OCI-LY1 (cell line): ENCODE measurements at regions not wholly inside any gene's neighbourhood (a gene's known extent, or its start where the extent isn't known, plus 50 kb on each side); places are given as distances from the start of the nearest gene placed in this dataset.

Source experiments
- EZH2 ChIP-seq: fragments of 200-600 bp; sonication (generic), shearing (Covaris generic); IDR thresholded peaks from 2 replicates; pipeline ENCODE4 v1.8.0; 2017; ENCODE audit warnings: borderline replicate concordance, mixed run types, mild to moderate bottlenecking, antibody characterized with exemption, low read length, moderate library complexity, mixed read lengths
- TF ChIP-seq, protein P1 (sequence below): fragments of 200-600 bp; sonication (generic), shearing (Covaris generic); IDR thresholded peaks from 2 replicates; pipeline ENCODE4 v1.5.1; 2017; ENCODE audit warnings: mild to moderate bottlenecking, antibody characterized with exemption, low read length, moderate library complexity, mixed read lengths

DNA sequence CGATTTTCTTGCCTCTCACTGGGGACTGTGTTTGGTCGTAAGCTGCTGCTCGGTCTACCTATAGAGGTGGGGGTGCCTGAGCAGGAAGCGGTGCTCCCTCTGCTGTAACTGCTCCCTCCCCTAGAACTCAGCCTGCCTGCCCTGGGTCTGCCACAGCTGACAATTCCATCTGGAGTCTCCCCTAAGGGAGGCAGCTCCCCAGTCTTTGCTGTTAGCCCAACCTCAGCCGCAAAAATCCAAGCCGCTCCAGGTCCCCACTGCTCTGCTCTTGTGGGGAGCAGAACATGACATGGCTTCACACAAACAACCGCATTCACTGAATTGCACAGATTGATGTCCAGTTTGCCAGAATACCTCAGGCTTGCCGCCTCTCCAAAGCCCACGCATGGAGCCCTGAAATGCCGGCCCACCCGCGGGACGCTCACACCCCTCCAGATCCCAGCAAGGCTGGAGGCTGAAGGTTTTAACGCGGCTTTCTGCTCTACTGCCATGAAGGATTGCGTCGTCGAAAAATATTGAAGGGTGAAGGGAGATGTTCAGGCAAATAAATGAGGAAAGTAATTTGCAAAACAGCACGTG is 221.5 kb upstream of the FOXF1 start:
- TF ChIP-seq, protein P1, sequence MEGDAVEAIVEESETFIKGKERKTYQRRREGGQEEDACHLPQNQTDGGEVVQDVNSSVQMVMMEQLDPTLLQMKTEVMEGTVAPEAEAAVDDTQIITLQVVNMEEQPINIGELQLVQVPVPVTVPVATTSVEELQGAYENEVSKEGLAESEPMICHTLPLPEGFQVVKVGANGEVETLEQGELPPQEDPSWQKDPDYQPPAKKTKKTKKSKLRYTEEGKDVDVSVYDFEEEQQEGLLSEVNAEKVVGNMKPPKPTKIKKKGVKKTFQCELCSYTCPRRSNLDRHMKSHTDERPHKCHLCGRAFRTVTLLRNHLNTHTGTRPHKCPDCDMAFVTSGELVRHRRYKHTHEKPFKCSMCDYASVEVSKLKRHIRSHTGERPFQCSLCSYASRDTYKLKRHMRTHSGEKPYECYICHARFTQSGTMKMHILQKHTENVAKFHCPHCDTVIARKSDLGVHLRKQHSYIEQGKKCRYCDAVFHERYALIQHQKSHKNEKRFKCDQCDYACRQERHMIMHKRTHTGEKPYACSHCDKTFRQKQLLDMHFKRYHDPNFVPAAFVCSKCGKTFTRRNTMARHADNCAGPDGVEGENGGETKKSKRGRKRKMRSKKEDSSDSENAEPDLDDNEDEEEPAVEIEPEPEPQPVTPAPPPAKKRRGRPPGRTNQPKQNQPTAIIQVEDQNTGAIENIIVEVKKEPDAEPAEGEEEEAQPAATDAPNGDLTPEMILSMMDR = no peak
- TF ChIP-seq EZH2 = no peak
